ENCODE measurements at regions not wholly inside any gene's neighbourhood (a gene's known extent, or its start where the extent isn't known, plus 50 kb on each side); places are given as distances from the start of the nearest gene placed in this dataset.

- TF ChIP-seq CTCF (conservative IDR thresholded peaks at IDR 0.05), result no peak
- Mint-ChIP-seq H3K27me3 (ENCODE audit: low read depth) (no peaks in the 10 kb centered on the region), H3K4me1 (peaks cover 24 to 27% of the 10 kb centered on the region in 2 experiments), H3K36me3 (ENCODE audit: insufficient read depth in 1 of 3, low read depth in 3 of 3) (0 out of 7 replicates have a peak, but pooled peaks cover 0 to 5% (median 0%) of the 10 kb centered on the region in 3 experiments), H3K9me3 (no peaks in the 10 kb centered on the region), H3K27ac (peak overlapping the region in 1 of 3 experiments; percentile 12; a peak in 1 of 7 replicates), H3K4me3 (no peak overlapping the region)
- Histone ChIP-seq H4K20me1 (ENCODE audit: control insufficient read depth, insufficient read depth, insufficient read length) (no peaks in the 10 kb centered on the region), H2BK120ac (ENCODE audit: low read depth, low read length, poor library complexity, severe bottlenecking) (no peak overlapping the region), H4K91ac (ENCODE audit: insufficient read length, low read depth, low read length) (no peak overlapping the region), H3K9ac (ENCODE audit: extremely low read depth, insufficient read length, low read length) (no peak overlapping the region), H4K5ac (ENCODE audit: insufficient read length, low read depth, low read length) (no peak overlapping the region), H3K4ac (ENCODE audit: low read depth, low read length) (no peak overlapping the region), H3K18ac (ENCODE audit: insufficient read length, low read depth, low read length) (no peak overlapping the region), H3K9me3 (ENCODE audit: control insufficient read depth, low read depth, low read length) (no peaks in the 10 kb centered on the region), H3K23ac (ENCODE audit: insufficient read length, low read depth, low read length) (no peak overlapping the region), H2BK12ac (ENCODE audit: insufficient read length, low read depth, low read length) (no peak overlapping the region), H4K8ac (replicated peaks; ENCODE audit: insufficient read length, low read depth, low read length) (no peak overlapping the region), H3K23me2 (ENCODE audit: insufficient read length, low read depth, low read length, poor library complexity, severe bottlenecking) (no peaks in the 10 kb centered on the region), H3K56ac (ENCODE audit: insufficient read length, low read depth, low read length) (no peak overlapping the region), H2AFZ (ENCODE audit: low read length) (no peak overlapping the region), H3K14ac (ENCODE audit: insufficient read depth, low read length) (no peak overlapping the region), H2BK15ac (ENCODE audit: low read depth, low read length) (no peak overlapping the region), H2BK5ac (ENCODE audit: insufficient read length, low read length) (no peak overlapping the region), H3K27me3 (ENCODE audit: insufficient read depth, low read length) (no peaks in the 10 kb centered on the region), H2AK5ac (ENCODE audit: insufficient read length, low read length) (no peak overlapping the region), H3K79me2 (ENCODE audit: insufficient read depth, low read length) (no peaks in the 10 kb centered on the region), H3K27ac (ENCODE audit: insufficient read length, low read depth, low read length) (no peak overlapping the region), H2BK20ac (ENCODE audit: low read depth, low read length, poor library complexity, severe bottlenecking) (no peak overlapping the region), H3K4me1 (ENCODE audit: insufficient read depth, low read length) (peaks cover 3% of the 10 kb centered on the region; the same call in 1 of the 2 replicates), H3K4me2 (ENCODE audit: insufficient read depth, insufficient read length, low read length) (no peak overlapping the region), H3K79me1 (ENCODE audit: insufficient read depth, low read depth, low read length, poor library complexity, severe bottlenecking) (no peaks in the 10 kb centered on the region), H3T11ph (ENCODE audit: low read length) (no peak overlapping the region)
- no CpG with 5 or more reads among the region's 1 CpG for whole genome bisulfite sequencing (ENCODE audit: extremely low coverage, insufficient read length, low lambda C conversion rate)
- no peak for DNase-seq
Observed at GRCh38 chr18:54069729-54070128, 154.7 kb downstream of the MBD2 start.

All from H9 (cell line).